GM10266 (cell line): ENCODE measurements at regions not wholly inside any gene's neighbourhood (a gene's known extent, or its start where the extent isn't known, plus 50 kb on each side); places are given as distances from the start of the nearest gene placed in this dataset.

Experiments
- DNase-seq: peaks from one replicate; pipeline ENCODE4 v3.0.0; 2012; ENCODE audit errors: extremely low spot score
- CTCF ChIP-seq: IDR thresholded peaks from 2 replicates; pipeline ENCODE4 v1.5.1; 2012; ENCODE audit warnings: mild to moderate bottlenecking, low read depth; ENCODE audit not compliant: control insufficient read depth, insufficient read depth; ENCODE audit errors: missing control alignments

- no peak for DNase-seq
- no peak for TF ChIP-seq CTCF
Measured at GRCh38 chr14:89723930-89724627, 230.5 kb downstream of the EFCAB11 start.

DNA sequence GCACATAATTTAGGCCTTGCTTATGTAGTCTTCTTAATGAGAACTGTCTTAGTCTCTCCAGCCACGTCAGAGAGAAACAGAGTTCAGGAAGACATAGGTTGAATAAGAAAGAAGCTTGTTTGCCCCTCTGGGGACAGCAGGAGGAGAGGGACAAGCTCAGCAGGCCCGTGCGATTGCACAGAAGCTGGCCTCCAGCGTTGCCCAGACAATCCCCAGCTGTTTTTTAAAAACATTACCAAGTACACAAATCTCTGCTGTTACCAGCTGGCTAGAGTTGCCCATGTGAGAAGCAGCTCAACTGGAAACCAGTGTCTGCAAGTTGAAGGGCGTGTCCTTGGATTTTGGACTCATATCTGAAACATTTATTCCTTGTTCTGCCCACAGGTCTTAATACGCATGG is 232.6 kb downstream of the EFCAB11 start:
- no peak for TF ChIP-seq CTCF
- no peak for DNase-seq

GRCh38 chr14:89720741-89721729 is 233.5 kb downstream of the EFCAB11 start:
- no peak for DNase-seq
- TF ChIP-seq CTCF = no peak

GRCh38 chr14:89720076-89720687 is 234.3 kb downstream of the EFCAB11 start:
- no peak for TF ChIP-seq CTCF
- no peak for DNase-seq

DNA sequence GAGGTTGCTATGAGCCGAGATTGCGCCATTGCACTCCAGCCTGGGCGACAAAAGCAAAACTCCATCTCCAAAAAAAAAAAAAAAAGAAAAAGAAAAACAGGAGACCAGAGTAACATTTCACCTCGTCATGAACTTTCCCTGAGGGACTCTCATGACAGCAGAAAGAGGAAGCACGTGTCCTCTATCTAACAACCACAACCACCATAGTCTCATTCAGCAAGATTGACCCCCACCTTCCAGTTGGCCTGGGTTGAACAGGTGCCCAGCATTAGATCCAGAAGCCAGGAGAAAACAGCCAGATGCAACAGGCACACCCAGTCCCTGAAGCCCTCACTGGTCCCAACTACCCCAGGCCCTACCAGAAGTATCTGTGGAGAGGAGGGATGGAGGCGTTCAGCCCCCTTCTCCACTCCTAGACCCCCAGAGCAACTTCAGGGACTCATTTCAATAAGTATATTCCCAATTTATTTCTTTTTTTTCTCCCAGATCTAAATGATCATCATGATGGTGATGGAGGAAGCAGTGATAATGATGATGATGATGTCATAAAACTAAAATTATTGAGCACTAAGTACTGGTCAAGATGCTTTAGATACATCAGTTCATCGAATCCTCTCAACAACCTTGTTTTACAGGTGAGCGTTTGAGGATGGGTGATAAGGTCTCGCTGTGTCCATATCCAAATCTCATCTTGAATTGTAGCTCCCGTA is 235.0 kb downstream of the EFCAB11 start:
- TF ChIP-seq CTCF = no peak
- DNase-seq = no peak

DNA sequence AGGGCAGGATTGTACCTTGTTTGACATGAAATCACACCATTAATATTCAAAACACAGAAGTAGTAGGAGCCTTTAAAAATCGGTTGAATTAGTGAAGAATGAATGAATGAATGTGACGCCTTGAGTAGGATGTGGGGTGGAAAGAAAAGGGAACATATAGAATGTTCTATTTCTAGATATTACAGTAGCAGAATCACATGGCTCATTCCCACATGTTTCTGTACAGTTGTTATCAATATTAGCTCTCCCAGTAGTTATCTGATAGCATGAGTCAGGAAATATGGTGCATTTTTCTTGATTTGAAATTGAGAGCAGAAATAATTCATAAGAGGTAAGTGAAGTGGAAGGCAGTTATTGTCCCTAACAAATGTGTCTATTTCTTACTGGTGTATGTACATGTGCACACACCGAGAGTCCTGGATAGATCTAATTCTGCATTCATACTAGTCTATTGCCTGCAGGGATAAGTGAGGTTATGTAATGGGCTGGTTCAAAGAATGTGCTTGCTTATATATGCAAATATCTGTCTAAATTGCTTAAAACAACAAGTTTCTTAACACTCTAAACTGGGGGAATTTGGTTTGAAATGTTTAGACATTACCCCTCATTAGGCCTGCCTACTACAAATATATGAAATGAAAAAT is 245.4 kb downstream of the EFCAB11 start:
- no peak for TF ChIP-seq CTCF
- no peak for DNase-seq
